Fibroblast of skin of left biceps (primary cell): ENCODE measurements at regions not wholly inside any gene's neighbourhood (a gene's known extent, or its start where the extent isn't known, plus 50 kb on each side); places are given as distances from the start of the nearest gene placed in this dataset.

Experiments used
- DNase-seq, 2 experiments: peaks; one replicate each; pipeline ENCODE4 v3.0.0-alpha.2; 2013; ENCODE audit warnings: low read depth in 2 of 2

- DNase-seq, result no peak
Measured at GRCh38 chr6:14431385-14432330, 314.1 kb downstream of the CD83 start.

DNA sequence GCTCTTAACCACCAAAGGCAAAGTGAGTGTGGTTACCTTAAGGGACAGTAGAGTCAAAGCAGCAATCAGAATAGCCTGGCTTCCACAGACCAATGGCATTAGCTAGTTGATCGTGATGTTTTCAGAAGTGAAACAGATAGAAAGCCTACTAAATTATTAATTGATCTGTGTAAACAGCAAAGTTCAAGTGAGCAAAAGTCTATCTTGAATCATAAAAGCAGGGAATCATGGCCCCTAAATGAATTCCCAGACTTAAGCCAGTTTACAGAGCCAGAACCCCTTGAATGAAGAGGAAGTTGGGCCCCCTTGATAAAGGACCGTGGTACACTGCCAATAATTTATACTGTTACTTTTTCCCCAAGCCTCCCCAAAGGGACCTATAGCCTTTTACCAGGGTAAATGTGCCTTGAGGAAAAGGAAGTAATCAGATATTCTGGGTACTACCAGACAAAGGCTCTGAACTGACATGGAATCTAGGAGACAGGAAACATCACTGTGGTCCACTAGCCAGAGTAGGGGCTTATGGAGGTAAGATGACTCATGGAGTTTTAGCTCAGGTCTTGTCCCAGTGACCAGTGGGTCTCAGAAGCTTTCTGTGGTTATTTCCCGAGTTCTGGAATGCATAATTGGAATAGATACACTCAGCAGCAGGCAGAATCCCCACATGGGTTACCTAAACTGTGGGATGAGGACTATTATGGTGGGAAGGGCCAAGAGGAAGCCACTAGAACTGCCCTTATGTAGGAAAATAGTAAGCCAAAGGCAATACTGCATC lies 317.5 kb downstream of the CD83 start:
- no peak for DNase-seq

- no peak for DNase-seq
Measured at GRCh38 chr6:14436592-14437132, 319.1 kb downstream of the CD83 start.

- no peak for DNase-seq
Measured at GRCh38 chr6:14439419-14439818, 321.8 kb downstream of the CD83 start.

DNA sequence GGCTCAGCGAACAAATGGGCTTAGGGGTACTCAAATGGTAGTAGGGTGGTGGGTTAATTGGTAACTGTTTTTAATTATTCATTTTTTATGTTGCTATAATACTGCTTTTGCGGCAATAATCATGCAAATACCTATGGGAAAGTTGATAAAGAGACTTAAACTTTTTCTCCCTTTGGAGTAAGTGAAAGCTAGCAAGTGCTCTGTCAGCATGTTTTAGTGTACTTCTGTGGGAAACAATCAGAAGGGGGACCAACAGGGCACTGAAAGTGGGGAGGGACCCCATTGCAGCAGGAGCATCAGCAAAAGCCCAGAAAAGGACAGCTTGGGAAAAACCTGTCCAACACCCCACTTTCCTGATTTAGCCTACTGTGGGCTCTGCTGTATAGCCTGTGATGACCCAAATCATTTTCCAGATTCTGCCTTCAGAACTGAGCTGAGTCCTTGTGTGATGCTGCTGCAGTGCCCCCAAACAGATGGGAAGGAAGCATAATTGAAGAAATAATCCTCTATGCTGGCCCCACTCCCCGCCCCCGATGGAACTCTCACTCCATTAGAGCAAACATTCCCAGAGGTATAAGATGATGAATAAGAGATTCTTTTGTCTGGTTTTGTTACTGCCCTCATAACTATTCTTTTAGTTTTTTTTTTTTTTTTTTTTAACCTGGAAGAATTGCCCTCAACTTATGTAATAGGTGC lies 322.8 kb downstream of the CD83 start:
- DNase-seq, result no peak

DNA sequence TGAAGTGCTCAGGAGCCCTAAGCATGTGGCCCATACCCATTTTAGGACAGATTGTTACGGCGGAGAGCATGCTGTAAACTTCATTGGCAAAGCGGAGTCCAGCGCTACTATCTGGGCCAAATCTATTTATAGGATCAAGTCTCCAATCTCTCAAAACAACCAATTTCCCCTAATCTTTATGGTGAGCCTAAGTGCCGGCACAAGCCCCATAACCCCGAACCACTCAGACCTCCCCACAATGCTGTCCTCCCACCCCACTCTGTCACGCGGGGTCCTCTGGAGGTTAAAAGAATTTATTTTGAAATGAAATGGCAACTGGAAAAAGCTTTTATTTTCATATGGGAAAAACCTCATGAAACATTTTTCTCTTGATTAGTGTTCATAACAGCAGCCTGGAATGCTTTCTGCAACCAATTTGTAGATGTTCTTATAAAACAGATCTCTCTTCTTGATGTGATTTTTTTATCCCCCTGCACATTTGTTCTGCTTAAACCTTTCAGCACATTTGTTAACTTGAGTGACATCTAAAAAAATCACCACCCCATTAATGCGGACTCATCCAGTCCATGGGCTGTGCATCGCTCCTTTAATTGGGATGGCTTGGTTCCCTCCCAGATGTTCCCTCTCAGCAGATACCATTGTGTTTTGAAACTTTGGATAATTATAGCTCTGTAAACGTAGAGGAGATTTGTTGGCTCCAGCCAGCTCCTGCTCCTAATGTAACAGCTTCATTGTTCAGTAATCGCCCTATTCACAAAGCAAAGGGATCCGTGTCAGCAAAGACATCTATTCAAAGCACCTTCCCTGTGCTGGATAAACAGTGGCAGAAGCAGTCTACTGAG lies 323.6 kb downstream of the CD83 start:
- DNase-seq, result peak; percentile 80 to 83

- DNase-seq, result no peak
Measured at GRCh38 chr6:14442242-14442641, 324.7 kb downstream of the CD83 start.

GRCh38 chr6:14443629-14444268 lies 326.2 kb downstream of the CD83 start:
- DNase-seq, result no peak

DNA sequence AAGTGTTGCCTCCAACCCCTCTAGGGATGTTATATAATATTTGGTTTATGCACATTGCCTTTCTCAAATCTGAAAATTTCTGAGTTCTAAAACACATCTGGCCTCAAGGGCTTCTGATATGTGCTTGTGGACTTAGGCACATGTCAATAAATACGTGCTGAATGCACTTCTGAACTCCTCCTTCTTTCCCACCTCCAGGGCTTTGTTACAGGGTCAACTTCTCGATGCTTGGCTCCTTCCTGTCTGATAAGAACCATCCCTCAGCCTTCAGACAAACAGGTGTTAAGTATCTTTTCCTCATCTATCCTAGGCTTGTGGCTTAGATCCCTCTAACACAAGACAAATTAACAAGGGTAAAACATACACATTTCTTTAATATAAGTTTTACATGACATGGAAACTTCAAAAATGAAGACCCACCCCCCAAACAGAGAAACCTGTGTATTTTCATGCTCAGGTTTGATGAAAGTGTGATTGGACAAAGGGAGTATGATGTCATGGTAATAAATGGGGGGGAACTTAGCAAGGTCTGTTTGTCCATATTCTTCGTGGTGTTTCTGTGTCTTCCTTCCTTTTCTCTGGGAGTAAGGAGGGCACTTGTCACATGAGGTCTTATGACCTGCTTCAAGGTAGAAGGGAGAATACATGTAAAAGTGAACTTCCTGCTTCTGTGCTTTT lies 326.9 kb downstream of the CD83 start:
- DNase-seq, result no peak

DNA sequence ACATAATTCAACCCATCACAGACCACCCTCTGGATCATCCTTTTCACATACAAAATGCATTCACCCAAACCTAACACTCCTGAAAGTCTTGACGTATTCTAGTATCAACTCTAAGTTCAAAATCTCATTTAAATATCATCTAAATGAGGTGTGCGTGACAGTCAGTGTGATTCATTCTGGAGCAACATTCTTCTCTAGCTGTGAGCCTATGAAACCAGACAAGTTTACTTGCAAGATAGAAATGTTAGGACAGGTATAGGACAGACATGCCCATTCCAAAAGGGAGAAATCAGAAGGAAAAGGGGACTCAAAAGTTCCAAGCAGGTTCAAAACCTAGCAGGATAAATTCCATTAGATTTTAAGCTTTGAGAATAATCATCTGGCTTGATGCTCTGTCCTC lies 329.7 kb downstream of the CD83 start:
- DNase-seq, result no peak

- DNase-seq, result no peak
Measured at GRCh38 chr6:14448246-14448645, 330.7 kb downstream of the CD83 start.

DNA sequence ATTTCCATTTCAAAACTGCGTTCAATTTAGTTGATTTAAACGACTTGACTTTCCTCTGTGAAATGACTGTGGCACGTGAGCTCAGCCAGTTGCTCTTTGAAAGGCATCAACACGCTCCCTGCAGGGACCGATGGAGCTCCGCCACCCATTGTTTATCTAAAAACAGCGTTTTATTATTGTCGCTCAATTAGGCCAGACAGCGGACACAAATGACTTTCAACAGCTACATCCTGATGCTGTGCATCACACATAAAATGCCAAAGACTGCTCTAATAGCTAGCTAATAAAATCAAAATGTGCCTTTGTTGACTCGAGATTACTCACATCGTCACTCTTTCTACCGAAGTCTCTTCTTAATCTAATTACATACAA lies 332.5 kb downstream of the CD83 start:
- DNase-seq, result no peak

DNA sequence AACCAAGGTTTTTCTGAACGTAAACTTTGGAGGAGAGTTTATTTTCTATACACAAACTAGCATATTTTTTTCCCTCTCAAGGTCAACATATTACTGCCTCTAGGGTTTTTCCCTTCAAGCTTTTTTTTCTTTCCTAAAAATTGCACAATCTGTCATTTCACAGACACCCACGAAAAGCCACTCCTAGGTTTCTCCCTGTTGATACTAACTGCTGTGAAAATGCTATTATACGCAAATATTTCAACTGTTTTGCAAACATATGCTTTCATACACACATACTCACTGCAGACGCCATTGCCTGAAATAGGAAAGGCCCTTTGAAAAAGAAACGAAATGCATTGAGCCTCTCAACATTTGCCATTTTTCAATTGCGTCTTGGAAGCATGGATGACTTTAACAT lies 333.0 kb downstream of the CD83 start:
- no peak for DNase-seq

- DNase-seq, result no peak
Measured at GRCh38 chr6:14451594-14452374, 334.2 kb downstream of the CD83 start.

DNA sequence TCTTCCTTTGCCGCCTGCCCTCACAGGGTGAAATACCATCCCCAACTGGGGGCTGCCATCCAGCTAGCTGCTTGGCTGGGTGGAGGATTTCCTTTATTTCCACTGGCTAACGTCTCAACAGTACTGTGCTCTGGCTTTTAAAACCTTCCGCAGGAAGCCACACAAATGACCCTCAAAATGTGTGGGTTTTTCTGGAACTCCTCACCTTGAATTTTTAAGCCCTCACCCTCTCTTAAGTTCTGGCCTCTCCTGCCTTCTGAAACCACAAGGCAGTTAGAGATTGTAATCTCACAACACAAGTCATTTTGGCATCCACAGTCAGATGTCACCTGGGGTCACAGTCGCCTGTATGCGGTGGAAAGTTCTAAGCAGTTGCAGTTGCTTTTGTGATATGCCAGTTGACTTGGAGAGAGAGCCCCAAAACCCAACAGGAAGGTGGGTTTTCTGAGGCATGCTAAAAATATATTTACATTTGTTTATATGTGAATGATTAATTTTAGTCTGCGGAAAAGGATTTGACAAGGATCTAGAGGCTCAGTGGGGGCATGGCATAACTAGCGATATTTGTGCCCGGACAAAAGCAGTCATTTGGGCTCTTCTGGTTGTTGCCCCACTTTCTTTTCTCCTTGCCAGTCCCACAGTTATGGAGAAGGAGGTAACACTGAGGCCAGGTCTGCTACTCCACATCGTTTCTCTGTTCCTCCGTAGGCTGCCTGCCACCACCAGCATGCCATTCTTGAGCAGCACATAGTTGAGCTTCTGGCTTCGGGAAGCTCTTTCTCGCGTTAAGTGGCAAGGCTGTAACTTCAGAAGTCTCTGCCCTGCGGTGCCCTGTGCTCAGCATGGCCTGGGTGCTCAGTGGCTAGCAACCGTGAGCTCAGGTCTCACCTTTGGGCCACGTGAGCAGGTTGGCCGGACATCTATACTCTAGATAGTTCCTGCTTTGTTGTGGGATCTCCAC lies 335.3 kb downstream of the CD83 start:
- no peak for DNase-seq

DNA sequence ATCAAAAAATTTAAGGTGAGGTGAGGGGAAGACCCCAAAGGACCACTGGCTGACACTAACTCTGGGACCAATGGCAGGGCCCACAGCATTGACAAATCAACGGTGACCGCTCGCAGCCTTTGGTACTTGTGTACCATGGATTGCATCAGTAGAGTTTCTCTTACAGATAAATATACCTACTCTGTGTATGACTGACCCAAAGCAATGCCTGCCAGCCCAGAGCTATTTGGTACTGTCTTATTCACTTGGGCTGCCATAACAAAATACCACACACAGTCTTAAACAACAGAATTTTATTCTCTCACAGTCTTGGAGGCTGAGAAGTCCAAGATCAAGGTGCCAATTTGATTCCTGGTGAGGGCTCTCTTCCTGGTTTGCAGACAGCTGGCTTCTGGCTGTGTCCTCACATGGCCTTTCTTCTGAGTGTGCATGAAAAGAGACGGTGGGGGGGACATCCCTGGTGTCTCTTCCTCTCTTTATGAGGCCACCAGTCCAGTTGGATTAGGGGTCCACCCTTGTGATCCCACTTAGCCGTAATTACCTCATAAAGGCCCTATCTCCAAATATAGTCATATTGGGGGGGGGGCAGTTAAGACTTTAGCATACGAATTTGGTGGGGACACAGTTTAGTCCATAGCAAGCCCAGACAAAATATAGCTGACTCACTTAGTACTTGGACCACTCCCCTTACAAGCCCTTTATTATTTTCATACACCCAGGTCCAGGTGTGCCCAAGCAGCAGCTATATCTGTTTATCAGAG lies 336.3 kb downstream of the CD83 start:
- DNase-seq, result no peak

GRCh38 chr6:14454473-14454775 lies 336.9 kb downstream of the CD83 start:
- DNase-seq, result no peak

- no peak for DNase-seq
Measured at GRCh38 chr6:14455427-14455826, 337.9 kb downstream of the CD83 start.
